ENCODE measurements at regions not wholly inside any gene's neighbourhood (a gene's known extent, or its start where the extent isn't known, plus 50 kb on each side); places are given as distances from the start of the nearest gene placed in this dataset.

- H4K20me1 ChIP-seq (ENCODE audit: control insufficient read depth, insufficient read depth, low read length, poor library complexity, severe bottlenecking) = no peaks in the 10 kb centered on the region
- no peak overlapping the region for H3K4me3 ChIP-seq (ENCODE audit: control extremely low read depth in 1 of 5, extremely low read depth in 1 of 5, insufficient read depth in 1 of 5, low read depth in 2 of 5, low read length in 4 of 5)
- H3K36me3 ChIP-seq (replicated peaks in 1 of 2; ENCODE audit: control extremely low read depth in 1 of 2, control insufficient read depth in 1 of 2, extremely low read depth in 1 of 2, insufficient read depth in 2 of 2, low read length in 1 of 2) = no peaks in the 10 kb centered on the region
- ChIA-PET CTCF (no interaction called here), POLR2A (no interaction called here)
- no peaks in the 10 kb centered on the region for H3K9me3 Mint-ChIP-seq (ENCODE audit: insufficient read depth)
- H3K27ac Mint-ChIP-seq = no peak overlapping the region
- no peak for TF ChIP-seq CTCF (IDR thresholded peaks at IDR 0.05)
- intact Hi-C loops (cut with micrococcal nuclease) = no loop called here
- peaks cover 4% of the 10 kb centered on the region for H3K27me3 Mint-ChIP-seq
- no peak for ATAC-seq (ENCODE audit: low read depth)
- no peak overlapping the region for H3K27ac ChIP-seq (ENCODE audit: low read length in 2 of 2)
- H3K27me3 ChIP-seq (replicated peaks in 1 of 4; ENCODE audit: control extremely low read depth in 1 of 4, control insufficient read depth in 3 of 4, insufficient read depth in 4 of 4, low read length in 3 of 4) = no peaks in the 10 kb centered on the region
- no peak overlapping the region for H3K4me3 Mint-ChIP-seq
- no peak overlapping the region for H3K9ac ChIP-seq (ENCODE audit: low read length)
- H3K4me1 Mint-ChIP-seq = no peaks in the 10 kb centered on the region
- no peaks in the 10 kb centered on the region for H3K79me2 ChIP-seq (ENCODE audit: control insufficient read depth, insufficient read depth, low read length)
- H3K4me2 ChIP-seq (replicated peaks; ENCODE audit: low read depth, low read length, poor library complexity, severe bottlenecking) = no peak overlapping the region
- no peak for DNase-seq
- no peaks in the 10 kb centered on the region for H3K4me1 ChIP-seq (ENCODE audit: control insufficient read depth in 2 of 2, insufficient read depth in 2 of 2, low read length in 2 of 2)
- 100% methylated on average over 2 of the region's 4 CpGs for WGBS (ENCODE audit: insufficient coverage)
- H3K9me3 ChIP-seq (ENCODE audit: control extremely low read depth in 1 of 3, control insufficient read depth in 2 of 3, insufficient read depth in 1 of 3, low read length in 2 of 3) = no peaks in the 10 kb centered on the region
- H2AFZ ChIP-seq (ENCODE audit: insufficient read depth, low read depth, low read length, poor library complexity, severe bottlenecking) = no peak overlapping the region
Measured at GRCh38 chr16:79998143-79998542, 397.6 kb upstream of the MAF start.

- no peaks in the 10 kb centered on the region for H3K9me3 ChIP-seq (ENCODE audit: control extremely low read depth in 1 of 3, control insufficient read depth in 2 of 3, insufficient read depth in 1 of 3, low read length in 2 of 3)
- Mint-ChIP-seq H3K4me3 (no peak overlapping the region), H3K27me3 (peaks cover 4% of the 10 kb centered on the region), H3K4me1 (no peaks in the 10 kb centered on the region), H3K27ac (no peak overlapping the region), H3K9me3 (ENCODE audit: insufficient read depth) (no peaks in the 10 kb centered on the region)
- H3K9ac ChIP-seq (ENCODE audit: low read length) = no peak overlapping the region
- H4K20me1 ChIP-seq (ENCODE audit: control insufficient read depth, insufficient read depth, low read length, poor library complexity, severe bottlenecking) = no peaks in the 10 kb centered on the region
- TF ChIP-seq CTCF (IDR thresholded peaks at IDR 0.05) (no peak), EZH2 (IDR thresholded peaks at IDR 0.05; ENCODE audit: borderline replicate concordance, insufficient read depth, low read depth, low read length, poor library complexity, severe bottlenecking) (no peak)
- no peak overlapping the region for H2AFZ ChIP-seq (ENCODE audit: insufficient read depth, low read depth, low read length, poor library complexity, severe bottlenecking)
- WGBS (ENCODE audit: insufficient coverage) = 100% methylated on average over 1 of the region's 6 CpGs
- ATAC-seq (ENCODE audit: low read depth) (no peak), DNase-seq (no peak)
- no peak overlapping the region for H3K4me2 ChIP-seq (replicated peaks; ENCODE audit: low read depth, low read length, poor library complexity, severe bottlenecking)
- CTCF ChIA-PET = interaction anchor here (1.2 to 1.3 kb wide), 2 partner anchors 8 to 828 kb away, joined by 3 read pairs; no protein-coding TSS in a partner anchor
- H3K4me3 ChIP-seq (ENCODE audit: control extremely low read depth in 1 of 5, extremely low read depth in 1 of 5, insufficient read depth in 1 of 5, low read depth in 2 of 5, low read length in 4 of 5) = no peak overlapping the region
- H3K4me1 ChIP-seq (ENCODE audit: control insufficient read depth in 2 of 2, insufficient read depth in 2 of 2, low read length in 2 of 2) = no peaks in the 10 kb centered on the region
- POLR2A ChIA-PET = no interaction called here
- H3K27me3 ChIP-seq (replicated peaks in 1 of 4; ENCODE audit: control extremely low read depth in 1 of 4, control insufficient read depth in 3 of 4, insufficient read depth in 4 of 4, low read length in 3 of 4) = no peaks in the 10 kb centered on the region
- no peak overlapping the region for H3K27ac ChIP-seq (ENCODE audit: low read length in 2 of 2)
- intact Hi-C loops (cut with micrococcal nuclease) = no loop called here
- H3K36me3 ChIP-seq (replicated peaks in 1 of 2; ENCODE audit: control extremely low read depth in 1 of 2, control insufficient read depth in 1 of 2, extremely low read depth in 1 of 2, insufficient read depth in 2 of 2, low read length in 1 of 2) = no peaks in the 10 kb centered on the region
- no peaks in the 10 kb centered on the region for H3K79me2 ChIP-seq (ENCODE audit: control insufficient read depth, insufficient read depth, low read length)
Measured at GRCh38 chr16:79997257-79997656, 396.7 kb upstream of the MAF start.
